HEK293T (cell line): ENCODE measurements at regions not wholly inside any gene's neighbourhood (a gene's known extent, or its start where the extent isn't known, plus 50 kb on each side); places are given as distances from the start of the nearest gene placed in this dataset.

ENCODE experiments used
- BHLHE40 ChIP-seq: fragments of 450-650 bp; IDR thresholded peaks from 2 replicates; pipeline ENCODE4 v1.6.1; 2016; ENCODE audit warnings: mild to moderate bottlenecking, moderate library complexity, borderline replicate concordance
- ELF4 ChIP-seq: fragments of 450-650 bp; IDR thresholded peaks from 2 replicates; pipeline ENCODE4 v1.6.1; 2017; ENCODE audit warnings: antibody characterized with exemption
- HDGF ChIP-seq: fragments of 450-650 bp; IDR thresholded peaks from 2 replicates; pipeline ENCODE4 v1.6.1; 2017; ENCODE audit warnings: antibody characterized with exemption, borderline replicate concordance
- L3MBTL2 ChIP-seq: fragments of 450-650 bp; conservative IDR thresholded peaks from 2 replicates; pipeline ENCODE4 v1.6.1; 2016; ENCODE audit warnings: mild to moderate bottlenecking

- TF ChIP-seq HDGF (no peak), L3MBTL2 (no peak), BHLHE40 (no peak), ELF4 (no peak)
These were observed 416.6 kb downstream of the HRH4 start for GRCh38 chr18:24877066-24877465.
